Endothelial cell of umbilical vein (primary cell): ENCODE measurements at regions not wholly inside any gene's neighbourhood (a gene's known extent, or its start where the extent isn't known, plus 50 kb on each side); places are given as distances from the start of the nearest gene placed in this dataset.

Source experiments
- BruUV-seq: library from RNA; stranded (reverse); fragments of 400-500 nt; replicated peaks from 2 replicates; lab custom pipeline; 2021; lab: Mats Ljungman, UMichigan
- CTCF ChIA-PET: fragments of 300-600, 350-600 bp; sonication (Branson Sonifier 250); formaldehyde crosslinking; loops from one replicate; lab custom pipeline; 2021; ENCODE audit warnings: antibody characterized with exemption, inconsistent platforms; lab: Charles Lee
- POLR2A ChIA-PET: fragments of 300-600, 350-600 bp; sonication (Branson Sonifier 250); formaldehyde crosslinking; loops from one replicate; lab custom pipeline; 2021; ENCODE audit warnings: antibody characterized with exemption, inconsistent platforms; lab: Charles Lee
- DNase-seq: peaks from one replicate; pipeline ENCODE4 v3.0.0-alpha.2; 2011; ENCODE audit warnings: low read depth, low spot score
- FAIRE-seq: peaks from 2 replicates; lab custom pipeline; 2011; peaks lifted over from hg19 to GRCh38; lab: Jason Lieb, UNC
- H2AFZ ChIP-seq: 2 replicates; pipeline ENCODE4 v1.6.0; 2012; ENCODE audit warnings: low read depth, low read length, control low read depth, inconsistent platforms
- H3K27ac ChIP-seq: 2 replicates; pipeline ENCODE4 v1.5.1; 2011; ENCODE audit warnings: low read depth, mild to moderate bottlenecking, control low read depth, low read length, moderate library complexity; ENCODE audit not compliant: insufficient read depth
- H3K27me3 ChIP-seq, 2 experiments: 2 replicates each; pipeline versions ENCODE4 v1.6.0 to v1.6.1; 2011; ENCODE audit warnings: low read length in 2 of 2, mixed read lengths in 1 of 2; ENCODE audit not compliant: control insufficient read depth in 2 of 2, insufficient read depth in 2 of 2
- H3K36me3 ChIP-seq, 2 experiments: 2 replicates in 1 of 2; 3 replicates in 1 of 2; pipeline ENCODE4 v1.5.1; 2011; ENCODE audit warnings: low read length in 2 of 2, mild to moderate bottlenecking in 1 of 2, moderate library complexity in 1 of 2; ENCODE audit not compliant: control insufficient read depth in 2 of 2, insufficient read depth in 2 of 2; ENCODE audit errors: extremely low read depth in 1 of 2
- H3K4me1 ChIP-seq: 3 replicates; pipeline ENCODE4 v1.5.1; 2011; ENCODE audit warnings: mild to moderate bottlenecking, low read length; ENCODE audit not compliant: control insufficient read depth, insufficient read depth; ENCODE audit errors: extremely low read depth
- H3K4me2 ChIP-seq: 2 replicates; pipeline ENCODE4 v1.6.1; 2011; ENCODE audit warnings: low read length, control low read depth, mixed read lengths; ENCODE audit not compliant: insufficient read depth
- H3K4me3 ChIP-seq, 3 experiments: fragments of 200-600 bp in 1 of 3; sonication (generic), shearing (Covaris generic) in 1 of 3; replicated peaks in 1 of 3; 2 replicates each; pipeline ENCODE4 v1.5.1; 2011 to 2016; ENCODE audit warnings: control low read depth in 3 of 3, low read length in 3 of 3, mild to moderate bottlenecking in 2 of 3, inconsistent platforms in 1 of 3, low read depth in 1 of 3, moderate library complexity in 1 of 3; ENCODE audit not compliant: insufficient read depth in 1 of 3
- H3K79me2 ChIP-seq: 2 replicates; pipeline ENCODE4 v1.6.0; 2012; ENCODE audit warnings: low read length, inconsistent platforms; ENCODE audit not compliant: control insufficient read depth, insufficient read depth
- H3K9ac ChIP-seq: replicated peaks from 2 replicates; pipeline ENCODE3; 2011; ENCODE audit warnings: low read length, control low read depth; ENCODE audit not compliant: insufficient read depth; ENCODE audit errors: extremely low read depth
- H3K9me1 ChIP-seq: replicated peaks from 3 replicates; pipeline ENCODE4 v1.6.0; 2011; ENCODE audit warnings: mild to moderate bottlenecking, low read length; ENCODE audit not compliant: control insufficient read depth, insufficient read depth; ENCODE audit errors: extremely low read depth
- H3K9me3 ChIP-seq: replicated peaks from 2 replicates; pipeline ENCODE4 v1.5.1; 2012; ENCODE audit warnings: low read length, inconsistent platforms; ENCODE audit not compliant: control insufficient read depth, insufficient read depth
- H4K20me1 ChIP-seq: replicated peaks from 2 replicates; pipeline ENCODE3; 2011; ENCODE audit warnings: mild to moderate bottlenecking, low read length; ENCODE audit not compliant: control insufficient read depth, insufficient read depth; ENCODE audit errors: extremely low read depth
- EZH2 ChIP-seq: IDR thresholded peaks from 2 replicates; pipeline ENCODE4 v1.6.1; 2012; ENCODE audit warnings: borderline replicate concordance, low read depth, mild to moderate bottlenecking, moderate library complexity, low read length, inconsistent platforms; ENCODE audit not compliant: severe bottlenecking
- FOS ChIP-seq: IDR thresholded peaks from 2 replicates; pipeline ENCODE4 v1.6.1; 2011; ENCODE audit warnings: mild to moderate bottlenecking, low read length, moderate library complexity, borderline replicate concordance; ENCODE audit not compliant: insufficient read depth
- GATA2 ChIP-seq: IDR thresholded peaks from 2 replicates; pipeline ENCODE4 v1.7.0; 2011; ENCODE audit warnings: low read depth, mild to moderate bottlenecking, moderate library complexity, mixed read lengths, low read length; ENCODE audit not compliant: insufficient read length, insufficient read depth
- JUN ChIP-seq: IDR thresholded peaks from 2 replicates; pipeline ENCODE4 v1.6.1; 2011; ENCODE audit warnings: borderline replicate concordance, low read depth; ENCODE audit not compliant: insufficient read length, insufficient read depth
- MYC ChIP-seq: IDR thresholded peaks from one replicate; pipeline ENCODE4 v1.6.1; 2011; ENCODE audit warnings: mild to moderate bottlenecking, low read depth, low read length
- POLR2A ChIP-seq: IDR thresholded peaks from 2 replicates; pipeline ENCODE4 v1.6.1; 2012; ENCODE audit warnings: low read depth, mild to moderate bottlenecking, control low read depth, low read length
- POLR2AphosphoS5 ChIP-seq: IDR thresholded peaks from 2 replicates; pipeline ENCODE4 v1.6.1; 2012; ENCODE audit warnings: low read depth, mild to moderate bottlenecking, control low read depth, low read length, moderate library complexity; ENCODE audit not compliant: insufficient read depth
- dilution Hi-C: fragments of 300-500 bp; cut with MboI; formaldehyde crosslinking; loops from one replicate; pipeline ENCODE4 v1.15.0; 2019; ENCODE audit warnings: low sequenced_read_pairs; ENCODE audit not compliant: extremely low pct_ligation_motif_present
- intact Hi-C: fragments of 100-400 bp; cut with micrococcal nuclease; formaldehyde crosslinking; loops from one replicate; pipeline ENCODE4 v1.10.0; 2022
- TF ChIP-seq, protein P1 (sequence below), 2 donors: IDR thresholded peaks; 1 replicate in 1 of 2; 2 replicates in 1 of 2; pipeline ENCODE4 v1.5.1; 2011; ENCODE audit warnings: low read length in 2 of 2, mild to moderate bottlenecking in 2 of 2, moderate library complexity in 2 of 2, control low read depth in 1 of 2, inconsistent platforms in 1 of 2, low read depth in 1 of 2; ENCODE audit not compliant: insufficient read depth in 1 of 2; ENCODE audit errors: extremely low read depth in 1 of 2
- TF ChIP-seq, protein P2 (sequence below): IDR thresholded peaks from 2 replicates; pipeline ENCODE4 v1.6.1; 2011; ENCODE audit not compliant: insufficient read depth, insufficient read length

DNA sequence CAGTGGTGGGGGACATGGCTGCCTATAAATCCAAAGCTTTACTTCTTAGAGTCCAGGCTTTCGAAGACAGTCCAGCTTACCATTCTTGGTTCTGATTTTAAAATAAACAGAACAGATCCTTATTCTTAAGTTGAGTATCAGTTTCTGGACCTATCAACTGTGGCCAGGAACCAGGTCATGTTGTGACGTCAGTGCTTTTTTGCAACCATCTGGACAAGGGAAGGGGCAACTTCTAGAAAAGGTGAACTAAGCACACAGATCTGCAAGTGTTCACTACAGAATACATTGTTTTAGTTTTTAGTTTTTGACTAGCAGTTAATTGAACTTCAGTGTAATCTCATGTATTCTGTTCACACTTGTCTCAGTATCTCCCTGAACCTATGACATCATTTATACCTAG is 326.0 kb upstream of the MGAT5 start:
- CTCF ChIA-PET: interaction anchor here (1.2 kb wide), 1 partner anchor 9 kb away, joined by 3 read pairs; no protein-coding TSS in a partner anchor
- Histone ChIP-seq H3K27me3 (peaks cover 1 to 6% of the 10 kb centered on the region in 2 experiments), H3K9me1 (no peaks in the 10 kb centered on the region), H3K4me1 (no peaks in the 10 kb centered on the region), H4K20me1 (no peaks in the 10 kb centered on the region), H3K4me2 (no peak overlapping the region), H2AFZ (no peak overlapping the region), H3K9me3 (no peaks in the 10 kb centered on the region), H3K79me2 (no peaks in the 10 kb centered on the region), H3K4me3 (no peak overlapping the region), H3K9ac (no peak overlapping the region), H3K36me3 (no peaks in the 10 kb centered on the region), H3K27ac (no peak overlapping the region)
- no TSS peak for BruUV-seq
- no peak for DNase-seq
- TF ChIP-seq FOS: no peak
- no peak for TF ChIP-seq JUN
- TF ChIP-seq MYC: no peak
- TF ChIP-seq, protein P1, sequence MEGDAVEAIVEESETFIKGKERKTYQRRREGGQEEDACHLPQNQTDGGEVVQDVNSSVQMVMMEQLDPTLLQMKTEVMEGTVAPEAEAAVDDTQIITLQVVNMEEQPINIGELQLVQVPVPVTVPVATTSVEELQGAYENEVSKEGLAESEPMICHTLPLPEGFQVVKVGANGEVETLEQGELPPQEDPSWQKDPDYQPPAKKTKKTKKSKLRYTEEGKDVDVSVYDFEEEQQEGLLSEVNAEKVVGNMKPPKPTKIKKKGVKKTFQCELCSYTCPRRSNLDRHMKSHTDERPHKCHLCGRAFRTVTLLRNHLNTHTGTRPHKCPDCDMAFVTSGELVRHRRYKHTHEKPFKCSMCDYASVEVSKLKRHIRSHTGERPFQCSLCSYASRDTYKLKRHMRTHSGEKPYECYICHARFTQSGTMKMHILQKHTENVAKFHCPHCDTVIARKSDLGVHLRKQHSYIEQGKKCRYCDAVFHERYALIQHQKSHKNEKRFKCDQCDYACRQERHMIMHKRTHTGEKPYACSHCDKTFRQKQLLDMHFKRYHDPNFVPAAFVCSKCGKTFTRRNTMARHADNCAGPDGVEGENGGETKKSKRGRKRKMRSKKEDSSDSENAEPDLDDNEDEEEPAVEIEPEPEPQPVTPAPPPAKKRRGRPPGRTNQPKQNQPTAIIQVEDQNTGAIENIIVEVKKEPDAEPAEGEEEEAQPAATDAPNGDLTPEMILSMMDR (IDR thresholded peaks at IDR 0.05; ENCODE audit: extremely low read depth in 1 of 2, insufficient read depth in 1 of 2, low read depth in 1 of 2, low read length in 2 of 2): no peak
- TF ChIP-seq POLR2A: no peak
- no peak for TF ChIP-seq GATA2
- TF ChIP-seq EZH2: no peak
- no peak for TF ChIP-seq POLR2AphosphoS5
- TF ChIP-seq, protein P2, sequence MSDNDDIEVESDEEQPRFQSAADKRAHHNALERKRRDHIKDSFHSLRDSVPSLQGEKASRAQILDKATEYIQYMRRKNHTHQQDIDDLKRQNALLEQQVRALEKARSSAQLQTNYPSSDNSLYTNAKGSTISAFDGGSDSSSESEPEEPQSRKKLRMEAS: no peak
- POLR2A ChIA-PET: no interaction called here
- dilution Hi-C loops: no loop called here
- intact Hi-C loops: no loop called here
- FAIRE-seq: no peak
